ENCODE measurements at regions not wholly inside any gene's neighbourhood (a gene's known extent, or its start where the extent isn't known, plus 50 kb on each side); places are given as distances from the start of the nearest gene placed in this dataset.

GRCh38 chr4:55248756-55249155 lies 97.3 kb upstream of the SRD5A3 start:
- no peak for TF ChIP-seq POLR2A (IDR thresholded peaks at IDR 0.05; ENCODE audit: low read depth, low read length)
- TF ChIP-seq EZH2 (IDR thresholded peaks at IDR 0.05; ENCODE audit: borderline replicate concordance, low read depth, low read length, severe bottlenecking) = no peak
- TF ChIP-seq JUN (IDR thresholded peaks at IDR 0.05; ENCODE audit: borderline replicate concordance, insufficient read depth, insufficient read length, low read depth) = no peak
- no peak for TF ChIP-seq POLR2AphosphoS5 (IDR thresholded peaks at IDR 0.05; ENCODE audit: insufficient read depth, low read depth, low read length)
- Histone ChIP-seq H3K9me1 (replicated peaks; ENCODE audit: control insufficient read depth, extremely low read depth, insufficient read depth, low read length) (no peaks in the 10 kb centered on the region), H3K27ac (ENCODE audit: insufficient read depth, low read depth, low read length) (no peak overlapping the region), H3K27me3 (ENCODE audit: control insufficient read depth in 2 of 2, insufficient read depth in 2 of 2, low read length in 2 of 2) (no peaks in the 10 kb centered on the region), H3K79me2 (ENCODE audit: control insufficient read depth, insufficient read depth, low read length) (no peaks in the 10 kb centered on the region), H2AFZ (ENCODE audit: low read depth, low read length) (no peak overlapping the region), H3K9me3 (replicated peaks; ENCODE audit: control insufficient read depth, insufficient read depth, low read length) (no peaks in the 10 kb centered on the region), H3K9ac (replicated peaks; ENCODE audit: extremely low read depth, insufficient read depth, low read length) (no peak overlapping the region), H4K20me1 (replicated peaks; ENCODE audit: control insufficient read depth, extremely low read depth, insufficient read depth, low read length) (no peaks in the 10 kb centered on the region), H3K4me3 (replicated peaks in 1 of 3; ENCODE audit: insufficient read depth in 1 of 3, low read depth in 1 of 3, low read length in 3 of 3) (no peak overlapping the region), H3K4me2 (ENCODE audit: insufficient read depth, low read length) (no peak overlapping the region), H3K36me3 (ENCODE audit: control insufficient read depth in 2 of 2, extremely low read depth in 1 of 2, insufficient read depth in 2 of 2, low read length in 2 of 2) (no peaks in the 10 kb centered on the region), H3K4me1 (ENCODE audit: control insufficient read depth, extremely low read depth, insufficient read depth, low read length) (peaks cover 41% of the 10 kb centered on the region)
- DNase-seq (ENCODE audit: low read depth, low spot score) (no peak), FAIRE-seq (no peak)
- intact Hi-C loops (cut with micrococcal nuclease) (no loop called here), dilution Hi-C loops (cut with MboI; ENCODE audit: extremely low pct_ligation_motif_present, low sequenced_read_pairs) (no loop called here)
- BruUV-seq (replicated peaks) = no TSS peak
- CTCF ChIA-PET = interaction anchor here (1.0 to 1.3 kb wide), 2 partner anchors 46 to 306 kb away, joined by 3 read pairs; no protein-coding TSS in a partner anchor
- POLR2A ChIA-PET = no interaction called here

- TF ChIP-seq POLR2AphosphoS5 (IDR thresholded peaks at IDR 0.05; ENCODE audit: insufficient read depth, low read depth, low read length) = no peak
- no peak for TF ChIP-seq POLR2A (IDR thresholded peaks at IDR 0.05; ENCODE audit: low read depth, low read length)
- no peak for TF ChIP-seq MAX (IDR thresholded peaks at IDR 0.05; ENCODE audit: insufficient read depth, insufficient read length)
- no peak for TF ChIP-seq CTCF (IDR thresholded peaks at IDR 0.05; ENCODE audit: extremely low read depth in 1 of 2, insufficient read depth in 1 of 2, low read depth in 1 of 2, low read length in 2 of 2)
- TF ChIP-seq JUN (IDR thresholded peaks at IDR 0.05; ENCODE audit: borderline replicate concordance, insufficient read depth, insufficient read length, low read depth) = no peak
- no peak for TF ChIP-seq FOS (IDR thresholded peaks at IDR 0.05; ENCODE audit: borderline replicate concordance, insufficient read depth, low read length)
- no peak for TF ChIP-seq GATA2 (IDR thresholded peaks at IDR 0.05; ENCODE audit: insufficient read depth, insufficient read length, low read depth, low read length)
- no peak for TF ChIP-seq MYC (IDR thresholded peaks at IDR 0.05; ENCODE audit: low read depth, low read length)
- TF ChIP-seq EZH2 (IDR thresholded peaks at IDR 0.05; ENCODE audit: borderline replicate concordance, low read depth, low read length, severe bottlenecking) = no peak
- no TSS peak for BruUV-seq (replicated peaks)
- Histone ChIP-seq H4K20me1 (replicated peaks; ENCODE audit: control insufficient read depth, extremely low read depth, insufficient read depth, low read length) (no peaks in the 10 kb centered on the region), H3K9ac (replicated peaks; ENCODE audit: extremely low read depth, insufficient read depth, low read length) (no peak overlapping the region), H3K4me1 (ENCODE audit: control insufficient read depth, extremely low read depth, insufficient read depth, low read length) (peaks cover 41% of the 10 kb centered on the region), H3K9me3 (replicated peaks; ENCODE audit: control insufficient read depth, insufficient read depth, low read length) (no peaks in the 10 kb centered on the region), H2AFZ (ENCODE audit: low read depth, low read length) (no peak overlapping the region), H3K9me1 (replicated peaks; ENCODE audit: control insufficient read depth, extremely low read depth, insufficient read depth, low read length) (no peaks in the 10 kb centered on the region), H3K4me2 (ENCODE audit: insufficient read depth, low read length) (no peak overlapping the region), H3K27ac (ENCODE audit: insufficient read depth, low read depth, low read length) (no peak overlapping the region), H3K4me3 (replicated peaks in 1 of 3; ENCODE audit: insufficient read depth in 1 of 3, low read depth in 1 of 3, low read length in 3 of 3) (no peak overlapping the region), H3K36me3 (ENCODE audit: control insufficient read depth in 2 of 2, extremely low read depth in 1 of 2, insufficient read depth in 2 of 2, low read length in 2 of 2) (no peaks in the 10 kb centered on the region), H3K27me3 (ENCODE audit: control insufficient read depth in 2 of 2, insufficient read depth in 2 of 2, low read length in 2 of 2) (no peaks in the 10 kb centered on the region), H3K79me2 (ENCODE audit: control insufficient read depth, insufficient read depth, low read length) (no peaks in the 10 kb centered on the region)
- intact Hi-C loops (cut with micrococcal nuclease) (no loop called here), dilution Hi-C loops (cut with MboI; ENCODE audit: extremely low pct_ligation_motif_present, low sequenced_read_pairs) (no loop called here)
- no peak for DNase-seq (ENCODE audit: low read depth, low spot score)
- no peak for FAIRE-seq
- ChIA-PET CTCF (interaction anchor here (1.0 kb wide), 1 partner anchor 305 kb away, joined by 3 read pairs; no protein-coding TSS in a partner anchor), POLR2A (no interaction called here)
These were observed 96.6 kb upstream of the SRD5A3 start for GRCh38 chr4:55249476-55249875.

Data from endothelial cell of umbilical vein (primary cell).